GM19351 (cell line): ENCODE measurements at regions not wholly inside any gene's neighbourhood (a gene's known extent, or its start where the extent isn't known, plus 50 kb on each side); places are given as distances from the start of the nearest gene placed in this dataset.

Experiments
- ATAC-seq: cut with Tn5 transposase; IDR thresholded peaks from one replicate; pipeline ENCODE4 v1.9.1; 2021; ENCODE audit warnings: mild to moderate bottlenecking, moderate library complexity; ENCODE audit not compliant: unreplicated experiment

- ATAC-seq, result no peak
Measured at GRCh38 chr3:71927505-71928066, 142.6 kb upstream of the PROK2 start.

GRCh38 chr3:71926616-71927015, 141.7 kb upstream of the PROK2 start:
- no peak for ATAC-seq

GRCh38 chr3:71926262-71926600, 141.3 kb upstream of the PROK2 start:
- ATAC-seq, result peak; percentile 42

- peak; percentile 56 for ATAC-seq
Measured at GRCh38 chr3:71925511-71926261, 140.7 kb upstream of the PROK2 start.

GRCh38 chr3:71924721-71925120, 139.8 kb upstream of the PROK2 start:
- no peak for ATAC-seq

- no peak for ATAC-seq
Measured at GRCh38 chr3:71921036-71921435, 136.1 kb upstream of the PROK2 start.

- ATAC-seq, result no peak
Measured at GRCh38 chr3:71919572-71919971, 134.6 kb upstream of the PROK2 start.

GRCh38 chr3:71917545-71917944, 132.6 kb upstream of the PROK2 start:
- ATAC-seq, result no peak

GRCh38 chr3:71916747-71917369, 131.9 kb upstream of the PROK2 start:
- no peak for ATAC-seq

- no peak for ATAC-seq
Measured at GRCh38 chr3:71912839-71913495, 128.0 kb upstream of the PROK2 start.

- no peak for ATAC-seq
Measured at GRCh38 chr3:71910108-71910507, 125.2 kb upstream of the PROK2 start.

- no peak for ATAC-seq
Measured at GRCh38 chr3:71907996-71908395, 123.0 kb upstream of the PROK2 start.

- ATAC-seq, result no peak
Measured at GRCh38 chr3:71906976-71907375, 122.0 kb upstream of the PROK2 start.

- peak; percentile 87 for ATAC-seq
Measured at GRCh38 chr3:71905426-71905825, 120.5 kb upstream of the PROK2 start.

- no peak for ATAC-seq
Measured at GRCh38 chr3:71903936-71904335, 119.0 kb upstream of the PROK2 start.

GRCh38 chr3:71903112-71903495, 118.2 kb upstream of the PROK2 start:
- ATAC-seq, result no peak

- no peak for ATAC-seq
Measured at GRCh38 chr3:71902258-71903111, 117.5 kb upstream of the PROK2 start.

- no peak for ATAC-seq
Measured at GRCh38 chr3:71901645-71902044, 116.7 kb upstream of the PROK2 start.

- ATAC-seq, result no peak
Measured at GRCh38 chr3:71900057-71900456, 115.1 kb upstream of the PROK2 start.

- ATAC-seq, result no peak
Measured at GRCh38 chr3:71896751-71897150, 111.8 kb upstream of the PROK2 start.
